HepG2 (cell line): ENCODE measurements at regions not wholly inside any gene's neighbourhood (a gene's known extent, or its start where the extent isn't known, plus 50 kb on each side); places are given as distances from the start of the nearest gene placed in this dataset.

ENCODE experiments used
- ATAC-seq: fragments of 200-7000 bp; cut with Tn5 transposase; 3 replicates; pipeline ENCODE4 v1.9.1; 2020; ENCODE audit warnings: mild to moderate bottlenecking, moderate library complexity
- BruUV-seq: library from RNA; stranded (reverse); fragments of 400-500 nt; replicated peaks from 2 replicates; lab custom pipeline; 2021; lab: Mats Ljungman, UMichigan
- CTCF ChIA-PET: fragments of 300-600 bp; formaldehyde crosslinking; extraction: SDS; loops from one replicate; lab custom pipeline; 2021; ENCODE audit warnings: low total read pairs, inconsistent platforms, low intra/inter-chr PET ratio; lab: Yijun Ruan, JAX
- POLR2A ChIA-PET: fragments of 350-600 bp; sonication (Branson Sonifier 250); formaldehyde crosslinking; loops from one replicate; lab custom pipeline; 2020; ENCODE audit warnings: antibody characterized with exemption, inconsistent platforms; lab: Yijun Ruan, JAX
- DNase-seq: peaks from one replicate; pipeline ENCODE4 v3.0.0-alpha.2; 2015; ENCODE audit warnings: low spot score
- FAIRE-seq: peaks from 3 replicates; lab custom pipeline; 2011; peaks lifted over from hg19 to GRCh38; lab: Jason Lieb, UNC
- H2AFZ ChIP-seq: one replicate; pipeline ENCODE4 v1.6.1; 2011; ENCODE audit warnings: low read length, inconsistent platforms
- H3K27ac ChIP-seq: fragments of 300-600 bp; 3 replicates; pipeline ENCODE4 v1.8.0; 2011; ENCODE audit warnings: mixed run types, mild to moderate bottlenecking, mixed read lengths, low read length, inconsistent platforms; ENCODE audit not compliant: insufficient read depth; ENCODE audit errors: extremely low read length
- H3K27me3 ChIP-seq, 2 experiments: fragments of 200-600 bp in 1 of 2; 2 replicates in 1 of 2; 3 replicates in 1 of 2; pipeline versions ENCODE4 v1.6.0 to v1.8.0; 2011; ENCODE audit warnings: low read length in 2 of 2, mild to moderate bottlenecking in 2 of 2, moderate library complexity in 2 of 2, inconsistent platforms in 1 of 2; ENCODE audit not compliant: insufficient read depth in 2 of 2, control insufficient read depth in 1 of 2
- H3K36me3 ChIP-seq, 2 experiments: fragments of 200-600 bp in 1 of 2; replicated peaks in 1 of 2; 2 replicates in 1 of 2; 3 replicates in 1 of 2; pipeline versions ENCODE4 v1.5.1 to v1.8.0; 2011; ENCODE audit warnings: low read length in 2 of 2, inconsistent platforms in 1 of 2; ENCODE audit not compliant: insufficient read depth in 2 of 2, control insufficient read depth in 1 of 2
- H3K4me1 ChIP-seq: 2 replicates; pipeline ENCODE4 v1.5.1; 2012; ENCODE audit warnings: low read length, inconsistent platforms; ENCODE audit not compliant: insufficient read depth
- H3K4me2 ChIP-seq: 2 replicates; pipeline ENCODE4 v1.6.0; 2011; ENCODE audit warnings: low read depth, low read length, inconsistent platforms
- H3K4me3 ChIP-seq, 3 experiments: fragments of 200-600 bp in 1 of 3; sonication (generic), shearing (Covaris generic) in 1 of 3; replicated peaks in 1 of 3; 2 replicates each; pipeline ENCODE4 v1.5.1; 2011 to 2016; ENCODE audit warnings: low read length in 3 of 3, inconsistent platforms in 2 of 3, low read depth in 2 of 3, mild to moderate bottlenecking in 2 of 3, control low read depth in 1 of 3, mixed read lengths in 1 of 3; ENCODE audit not compliant: insufficient read depth in 1 of 3
- H3K79me2 ChIP-seq: one replicate; pipeline ENCODE4 v1.6.1; 2011; ENCODE audit warnings: low read length, inconsistent platforms; ENCODE audit not compliant: insufficient read depth
- H3K9ac ChIP-seq: 2 replicates; pipeline ENCODE4 v1.6.0; 2011; ENCODE audit warnings: mild to moderate bottlenecking, low read depth, low read length, inconsistent platforms; ENCODE audit not compliant: insufficient read depth
- H3K9me3 ChIP-seq: 2 replicates; pipeline ENCODE4 v1.5.1; 2012; ENCODE audit warnings: mild to moderate bottlenecking, low read length
- H4K20me1 ChIP-seq: 2 replicates; pipeline ENCODE4 v1.6.0; 2011; ENCODE audit warnings: inconsistent platforms, mild to moderate bottlenecking, low read length, moderate library complexity; ENCODE audit not compliant: insufficient read depth
- CTCF ChIP-seq: sonication (generic); formaldehyde crosslinking; IDR thresholded peaks from 2 replicates; pipeline ENCODE4 v1.5.0; 2020; ENCODE audit warnings: mild to moderate bottlenecking, missing genetic modification reagents, moderate library complexity
- EHMT2 ChIP-seq: fragments of 200-600 bp; sonication (generic); IDR thresholded peaks from 2 replicates; pipeline ENCODE4 v1.7.0; 2017; ENCODE audit warnings: antibody characterized with exemption, low read depth, low read length, borderline replicate concordance
- ETV6 ChIP-seq: sonication (generic); formaldehyde crosslinking; conservative IDR thresholded peaks from 2 replicates; pipeline ENCODE4 v1.4.0; 2020; ENCODE audit warnings: missing genetic modification reagents
- FOXK2 ChIP-seq: fragments of 450-650 bp; IDR thresholded peaks from 2 replicates; pipeline ENCODE4 v1.6.1; 2016
- GABPA ChIP-seq, 2 experiments: IDR thresholded peaks; 2 replicates each; pipeline ENCODE4 v1.6.1; 2011 to 2016; ENCODE audit warnings: low read depth in 2 of 2, low read length in 1 of 2, missing biosample characterization in 1 of 2, missing genetic modification characterization in 1 of 2
- HNRNPLL ChIP-seq: fragments of 200-400 bp; formaldehyde crosslinking; IDR thresholded peaks from 2 replicates; pipeline ENCODE4 v1.6.1; 2017; ENCODE audit warnings: mild to moderate bottlenecking, low read depth, low read length; ENCODE audit not compliant: poor library complexity, severe bottlenecking
- KLF12 ChIP-seq: sonication (generic); formaldehyde crosslinking; IDR thresholded peaks from 2 replicates; pipeline ENCODE4 v1.4.0; 2020; ENCODE audit warnings: missing genetic modification reagents, borderline replicate concordance
- KLF13 ChIP-seq: sonication (generic); formaldehyde crosslinking; IDR thresholded peaks from 2 replicates; pipeline ENCODE4 v1.4.0; 2020; ENCODE audit warnings: mild to moderate bottlenecking, missing genetic modification reagents
- KLF15 ChIP-seq: sonication (generic); formaldehyde crosslinking; IDR thresholded peaks from 2 replicates; pipeline ENCODE4 v1.8.1; 2023; ENCODE audit warnings: borderline replicate concordance, mild to moderate bottlenecking, inconsistent platforms, missing genetic modification reagents, mixed read lengths
- MAF1 ChIP-seq: sonication (generic); formaldehyde crosslinking; IDR thresholded peaks from 2 replicates; pipeline ENCODE4 v1.5.0; 2020; ENCODE audit warnings: missing genetic modification reagents, borderline replicate concordance
- MAFK ChIP-seq, 2 experiments: IDR thresholded peaks in 1 of 2; conservative IDR thresholded peaks in 1 of 2; 2 replicates each; pipeline ENCODE4 v1.6.1; 2011; ENCODE audit warnings: improper control_type of control experiment in 2 of 2, low read length in 2 of 2
- MYNN ChIP-seq: sonication (generic); formaldehyde crosslinking; IDR thresholded peaks from 2 replicates; pipeline ENCODE4 v1.4.0; 2020; ENCODE audit warnings: mild to moderate bottlenecking, low read depth, missing genetic modification reagents
- PRMT3 ChIP-seq: sonication (generic); formaldehyde crosslinking; IDR thresholded peaks from 2 replicates; pipeline ENCODE4 v1.8.1; 2022; ENCODE audit warnings: low read depth, mild to moderate bottlenecking, moderate library complexity, missing genetic modification reagents, borderline replicate concordance
- RFX3 ChIP-seq: IDR thresholded peaks from 2 replicates; pipeline ENCODE4 v1.6.1; 2016; ENCODE audit warnings: missing biosample characterization, missing genetic modification reagents
- SMC3 ChIP-seq: IDR thresholded peaks from 2 replicates; pipeline ENCODE4 v1.6.1; 2011; ENCODE audit warnings: low read length, improper control_type of control experiment
- TSC22D2 ChIP-seq: sonication (generic); formaldehyde crosslinking; IDR thresholded peaks from 2 replicates; pipeline ENCODE4 v1.5.1; 2020; ENCODE audit warnings: missing genetic modification reagents, mild to moderate bottlenecking, borderline replicate concordance
- USF2 ChIP-seq, 2 experiments: sonication (generic) in 1 of 2; formaldehyde crosslinking in 1 of 2; IDR thresholded peaks; 2 replicates each; pipeline versions ENCODE4 v1.5.1 to v1.6.1; 2011 to 2020; ENCODE audit warnings: borderline replicate concordance in 1 of 2, low read depth in 1 of 2, low read length in 1 of 2, mild to moderate bottlenecking in 1 of 2, missing genetic modification reagents in 1 of 2, moderate library complexity in 1 of 2
- XRCC5 ChIP-seq: fragments of 200-400 bp; formaldehyde crosslinking; optimal IDR thresholded peaks from 2 replicates; pipeline ENCODE3; 2017; ENCODE audit warnings: mild to moderate bottlenecking, low read length
- ZSCAN30 ChIP-seq: sonication (generic); formaldehyde crosslinking; IDR thresholded peaks from 2 replicates; pipeline ENCODE4 v1.5.0; 2020; ENCODE audit warnings: mild to moderate bottlenecking, missing genetic modification reagents
- WGBS: methylation state at CpG from one replicate; pipeline ENCODE4 v1.1.6; 2017; ENCODE audit warnings: low lambda C conversion rate; 5-methylcytosine and 5-hydroxymethylcytosine counted together
- in situ Hi-C: cut with HindIII; loops from 2 replicates; pipeline ENCODE4 v1.10.0; 2017; ENCODE audit warnings: low pct_unique_long_range_greater_than_20kb; ENCODE audit not compliant: extremely low pct_ligation_motif_present
- intact Hi-C: fragments of 100-400 bp; cut with micrococcal nuclease; formaldehyde crosslinking; loops from one replicate; pipeline ENCODE4 v1.10.0; 2022; ENCODE audit not compliant: unreplicated experiment

- no peak for TF ChIP-seq MYNN (CRISPR knock-in tag)
- no peak for TF ChIP-seq ETV6 (CRISPR knock-in tag)
- no peak for TF ChIP-seq TSC22D2 (CRISPR knock-in tag)
- TF ChIP-seq USF2 (IDR thresholded peaks at IDR 0.05; ENCODE audit: low read depth, low read length) = no peak
- TF ChIP-seq USF2 (CRISPR knock-in tag; IDR thresholded peaks at IDR 0.05; ENCODE audit: borderline replicate concordance) = no peak
- TF ChIP-seq KLF15 (CRISPR knock-in tag) = no peak
- TF ChIP-seq FOXK2 = no peak
- TF ChIP-seq KLF13 (CRISPR knock-in tag) = no peak
- TF ChIP-seq, all 625 proteins: peak for 0
These were observed 67.7 kb downstream of the IGLL5 start (continued) for GRCh38 chr22:22955276-22955798.

GRCh38 chr22:22955866-22956535, 68.4 kb downstream of the IGLL5 start:
- Histone ChIP-seq H3K4me2 (no peak overlapping the region), H3K4me1 (peaks cover 18% of the 10 kb centered on the region), H3K79me2 (no peaks in the 10 kb centered on the region), H3K36me3 (no peaks in the 10 kb centered on the region), H3K9me3 (no peaks in the 10 kb centered on the region), H3K27ac (no peak overlapping the region), H3K27me3 (peaks cover 3 to 29% of the 10 kb centered on the region in 2 experiments; a peak in 3 of 5 replicates), H2AFZ (no peak overlapping the region), H3K9ac (no peak overlapping the region), H3K4me3 (no peak overlapping the region), H4K20me1 (no peaks in the 10 kb centered on the region)
- in situ Hi-C loops = loop anchor here (5.0 to 25.0 kb wide), 4 partner anchors 99 to 431 kb away; no protein-coding TSS in a partner anchor
- ChIA-PET CTCF (interaction anchor here (0.7 to 1.9 kb wide), 8 partner anchors 100 to 246 kb away, joined by 3 to 23 read pairs (median 4); no protein-coding TSS in a partner anchor), POLR2A (no interaction called here)
- ATAC-seq (peak; percentile 90), DNase-seq (peak; percentile 59), FAIRE-seq (peak; percentile 81)
- intact Hi-C loops = loop anchor here (1.0 kb wide), 1 partner anchor 109 kb away; no protein-coding TSS in a partner anchor
- no TSS peak for BruUV-seq
- 19% methylated on average over 7 of the region's 8 CpGs for WGBS
- no peak for TF ChIP-seq GABPA (IDR thresholded peaks at IDR 0.05; ENCODE audit: low read depth, low read length)
- no peak for TF ChIP-seq GABPA (CRISPR knock-in tag; IDR thresholded peaks at IDR 0.05; ENCODE audit: low read depth)
- TF ChIP-seq SMC3 = peak; percentile 83
- no peak for TF ChIP-seq PRMT3 (CRISPR knock-in tag)
- TF ChIP-seq XRCC5 = peak; percentile 32
- no peak for TF ChIP-seq EHMT2
- TF ChIP-seq ZSCAN30 = no peak
- TF ChIP-seq MAF1 (CRISPR knock-in tag) = no peak
- TF ChIP-seq HNRNPLL = no peak
- TF ChIP-seq MAFK (conservative IDR thresholded peaks at IDR 0.05 in 1 of 2, IDR thresholded peaks at IDR 0.05 in 1 of 2; ENCODE audit: low read length in 2 of 2) = no peak
- no peak for TF ChIP-seq RFX3 (CRISPR knock-in tag)
- peak; percentile 88 for TF ChIP-seq CTCF (CRISPR knock-in tag)
- TF ChIP-seq KLF12 (CRISPR knock-in tag) = no peak
